ENCODE measurements at regions not wholly inside any gene's neighbourhood (a gene's known extent, or its start where the extent isn't known, plus 50 kb on each side); places are given as distances from the start of the nearest gene placed in this dataset.

DNA sequence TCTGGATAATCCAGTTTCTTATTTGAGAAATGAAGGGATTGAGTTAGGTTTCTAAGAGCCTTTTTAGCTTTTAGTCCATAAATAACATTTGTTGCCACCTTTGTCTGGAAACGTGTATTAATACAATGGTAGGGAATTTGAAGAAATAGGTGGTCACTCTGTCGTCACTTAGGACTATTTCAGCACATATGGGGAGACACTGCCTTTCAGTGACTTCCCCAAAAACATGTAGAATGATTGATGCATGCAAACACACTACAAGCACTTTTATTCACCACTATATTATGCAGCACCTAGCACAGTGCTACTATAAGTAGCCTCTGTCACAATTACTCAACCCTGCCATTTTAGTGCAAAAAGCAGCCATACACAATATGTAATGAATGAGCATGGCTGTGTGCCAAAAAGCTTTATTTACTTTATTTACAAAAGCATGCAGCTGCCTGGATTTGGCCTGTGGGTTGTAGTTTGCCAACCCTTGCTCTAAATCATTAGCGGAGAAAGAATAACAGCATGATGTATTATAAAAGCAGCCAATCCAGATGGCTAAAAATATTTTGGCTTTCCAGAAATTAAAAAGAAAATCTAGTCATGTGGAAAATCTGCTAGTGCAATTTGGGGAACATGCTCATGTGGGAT is 154.2 kb upstream of the HMHB1 start:
- Mint-ChIP-seq H3K9me3 (no peaks in the 10 kb centered on the region), H3K4me3 (no peak overlapping the region), H3K27ac (no peak overlapping the region), H3K27me3 (ENCODE audit: low read depth) (no peaks in the 10 kb centered on the region), H3K4me1 (no peaks in the 10 kb centered on the region), H3K36me3 (no peaks in the 10 kb centered on the region)
- ATAC-seq (no peak), DNase-seq (ENCODE audit: low spot score) (no peak)
- no peak for TF ChIP-seq NFYB (CRISPR knock-in tag; conservative IDR thresholded peaks at IDR 0.05; ENCODE audit: low read depth)
- TF ChIP-seq, protein P1, sequence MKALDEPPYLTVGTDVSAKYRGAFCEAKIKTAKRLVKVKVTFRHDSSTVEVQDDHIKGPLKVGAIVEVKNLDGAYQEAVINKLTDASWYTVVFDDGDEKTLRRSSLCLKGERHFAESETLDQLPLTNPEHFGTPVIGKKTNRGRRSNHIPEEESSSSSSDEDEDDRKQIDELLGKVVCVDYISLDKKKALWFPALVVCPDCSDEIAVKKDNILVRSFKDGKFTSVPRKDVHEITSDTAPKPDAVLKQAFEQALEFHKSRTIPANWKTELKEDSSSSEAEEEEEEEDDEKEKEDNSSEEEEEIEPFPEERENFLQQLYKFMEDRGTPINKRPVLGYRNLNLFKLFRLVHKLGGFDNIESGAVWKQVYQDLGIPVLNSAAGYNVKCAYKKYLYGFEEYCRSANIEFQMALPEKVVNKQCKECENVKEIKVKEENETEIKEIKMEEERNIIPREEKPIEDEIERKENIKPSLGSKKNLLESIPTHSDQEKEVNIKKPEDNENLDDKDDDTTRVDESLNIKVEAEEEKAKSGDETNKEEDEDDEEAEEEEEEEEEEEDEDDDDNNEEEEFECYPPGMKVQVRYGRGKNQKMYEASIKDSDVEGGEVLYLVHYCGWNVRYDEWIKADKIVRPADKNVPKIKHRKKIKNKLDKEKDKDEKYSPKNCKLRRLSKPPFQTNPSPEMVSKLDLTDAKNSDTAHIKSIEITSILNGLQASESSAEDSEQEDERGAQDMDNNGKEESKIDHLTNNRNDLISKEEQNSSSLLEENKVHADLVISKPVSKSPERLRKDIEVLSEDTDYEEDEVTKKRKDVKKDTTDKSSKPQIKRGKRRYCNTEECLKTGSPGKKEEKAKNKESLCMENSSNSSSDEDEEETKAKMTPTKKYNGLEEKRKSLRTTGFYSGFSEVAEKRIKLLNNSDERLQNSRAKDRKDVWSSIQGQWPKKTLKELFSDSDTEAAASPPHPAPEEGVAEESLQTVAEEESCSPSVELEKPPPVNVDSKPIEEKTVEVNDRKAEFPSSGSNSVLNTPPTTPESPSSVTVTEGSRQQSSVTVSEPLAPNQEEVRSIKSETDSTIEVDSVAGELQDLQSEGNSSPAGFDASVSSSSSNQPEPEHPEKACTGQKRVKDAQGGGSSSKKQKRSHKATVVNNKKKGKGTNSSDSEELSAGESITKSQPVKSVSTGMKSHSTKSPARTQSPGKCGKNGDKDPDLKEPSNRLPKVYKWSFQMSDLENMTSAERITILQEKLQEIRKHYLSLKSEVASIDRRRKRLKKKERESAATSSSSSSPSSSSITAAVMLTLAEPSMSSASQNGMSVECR (CRISPR knock-in tag; IDR thresholded peaks at IDR 0.05; ENCODE audit: borderline replicate concordance), result no peak
- no peak for TF ChIP-seq NR2C2 (CRISPR knock-in tag; IDR thresholded peaks at IDR 0.05)
- TF ChIP-seq, protein P2, sequence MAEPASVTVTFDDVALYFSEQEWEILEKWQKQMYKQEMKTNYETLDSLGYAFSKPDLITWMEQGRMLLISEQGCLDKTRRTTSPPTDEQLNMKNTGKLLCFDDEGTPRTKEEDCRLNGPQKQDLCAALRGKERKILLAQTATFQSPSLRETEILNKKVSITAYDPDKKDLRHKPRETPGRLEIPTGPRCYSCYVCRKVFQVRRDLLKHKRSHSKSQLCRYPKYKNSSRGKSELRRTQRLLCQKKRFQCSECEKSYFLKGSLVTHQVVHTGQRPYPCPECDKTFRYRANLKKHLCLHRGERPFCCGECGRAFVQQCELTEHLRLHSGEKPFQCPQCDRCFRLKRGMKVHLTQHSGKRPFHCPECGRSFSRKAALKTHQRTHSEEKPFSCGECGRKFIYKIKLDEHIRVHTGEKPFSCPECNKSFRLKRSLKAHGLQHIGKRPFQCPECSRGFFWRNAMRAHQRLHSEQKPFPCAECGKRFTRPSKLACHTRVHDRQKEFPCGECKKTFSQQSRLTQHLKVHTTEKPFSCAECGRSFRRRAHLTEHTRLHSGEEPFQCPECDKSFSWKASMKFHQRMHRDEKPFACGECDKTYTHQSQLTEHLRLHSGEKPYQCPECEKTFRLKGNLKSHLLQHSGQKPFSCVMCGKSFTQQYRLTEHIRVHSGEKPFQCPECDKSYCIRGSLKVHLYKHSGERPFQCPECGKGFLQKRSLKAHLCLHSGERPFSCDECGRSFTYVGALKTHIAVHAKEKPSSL (CRISPR knock-in tag; conservative IDR thresholded peaks at IDR 0.05), result no peak
- no peak for TF ChIP-seq IRF2 (CRISPR knock-in tag; IDR thresholded peaks at IDR 0.05; ENCODE audit: borderline replicate concordance, low read depth)
- no peak for TF ChIP-seq CBFB (CRISPR knock-in tag; IDR thresholded peaks at IDR 0.05; ENCODE audit: low read depth)
- no peak for TF ChIP-seq FOXK1 (CRISPR knock-in tag; IDR thresholded peaks at IDR 0.05)
- TF ChIP-seq SOX15 (CRISPR knock-in tag; IDR thresholded peaks at IDR 0.05), result no peak
- TF ChIP-seq ZBTB21 (CRISPR knock-in tag; IDR thresholded peaks at IDR 0.05; ENCODE audit: borderline replicate concordance), result no peak
- TF ChIP-seq, protein P3, sequence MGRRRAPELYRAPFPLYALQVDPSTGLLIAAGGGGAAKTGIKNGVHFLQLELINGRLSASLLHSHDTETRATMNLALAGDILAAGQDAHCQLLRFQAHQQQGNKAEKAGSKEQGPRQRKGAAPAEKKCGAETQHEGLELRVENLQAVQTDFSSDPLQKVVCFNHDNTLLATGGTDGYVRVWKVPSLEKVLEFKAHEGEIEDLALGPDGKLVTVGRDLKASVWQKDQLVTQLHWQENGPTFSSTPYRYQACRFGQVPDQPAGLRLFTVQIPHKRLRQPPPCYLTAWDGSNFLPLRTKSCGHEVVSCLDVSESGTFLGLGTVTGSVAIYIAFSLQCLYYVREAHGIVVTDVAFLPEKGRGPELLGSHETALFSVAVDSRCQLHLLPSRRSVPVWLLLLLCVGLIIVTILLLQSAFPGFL (CRISPR knock-in tag; IDR thresholded peaks at IDR 0.05; ENCODE audit: borderline replicate concordance), result no peak
- TF ChIP-seq, protein P4, sequence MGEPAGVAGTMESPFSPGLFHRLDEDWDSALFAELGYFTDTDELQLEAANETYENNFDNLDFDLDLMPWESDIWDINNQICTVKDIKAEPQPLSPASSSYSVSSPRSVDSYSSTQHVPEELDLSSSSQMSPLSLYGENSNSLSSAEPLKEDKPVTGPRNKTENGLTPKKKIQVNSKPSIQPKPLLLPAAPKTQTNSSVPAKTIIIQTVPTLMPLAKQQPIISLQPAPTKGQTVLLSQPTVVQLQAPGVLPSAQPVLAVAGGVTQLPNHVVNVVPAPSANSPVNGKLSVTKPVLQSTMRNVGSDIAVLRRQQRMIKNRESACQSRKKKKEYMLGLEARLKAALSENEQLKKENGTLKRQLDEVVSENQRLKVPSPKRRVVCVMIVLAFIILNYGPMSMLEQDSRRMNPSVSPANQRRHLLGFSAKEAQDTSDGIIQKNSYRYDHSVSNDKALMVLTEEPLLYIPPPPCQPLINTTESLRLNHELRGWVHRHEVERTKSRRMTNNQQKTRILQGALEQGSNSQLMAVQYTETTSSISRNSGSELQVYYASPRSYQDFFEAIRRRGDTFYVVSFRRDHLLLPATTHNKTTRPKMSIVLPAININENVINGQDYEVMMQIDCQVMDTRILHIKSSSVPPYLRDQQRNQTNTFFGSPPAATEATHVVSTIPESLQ (CRISPR knock-in tag; IDR thresholded peaks at IDR 0.05), result no peak
- no peak for TF ChIP-seq SMAD4 (CRISPR knock-in tag; IDR thresholded peaks at IDR 0.05)
- TF ChIP-seq, protein P5, sequence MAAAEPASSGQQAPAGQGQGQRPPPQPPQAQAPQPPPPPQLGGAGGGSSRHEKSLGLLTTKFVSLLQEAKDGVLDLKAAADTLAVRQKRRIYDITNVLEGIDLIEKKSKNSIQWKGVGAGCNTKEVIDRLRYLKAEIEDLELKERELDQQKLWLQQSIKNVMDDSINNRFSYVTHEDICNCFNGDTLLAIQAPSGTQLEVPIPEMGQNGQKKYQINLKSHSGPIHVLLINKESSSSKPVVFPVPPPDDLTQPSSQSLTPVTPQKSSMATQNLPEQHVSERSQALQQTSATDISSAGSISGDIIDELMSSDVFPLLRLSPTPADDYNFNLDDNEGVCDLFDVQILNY (CRISPR knock-in tag; IDR thresholded peaks at IDR 0.05), result no peak
- TF ChIP-seq, protein P6, sequence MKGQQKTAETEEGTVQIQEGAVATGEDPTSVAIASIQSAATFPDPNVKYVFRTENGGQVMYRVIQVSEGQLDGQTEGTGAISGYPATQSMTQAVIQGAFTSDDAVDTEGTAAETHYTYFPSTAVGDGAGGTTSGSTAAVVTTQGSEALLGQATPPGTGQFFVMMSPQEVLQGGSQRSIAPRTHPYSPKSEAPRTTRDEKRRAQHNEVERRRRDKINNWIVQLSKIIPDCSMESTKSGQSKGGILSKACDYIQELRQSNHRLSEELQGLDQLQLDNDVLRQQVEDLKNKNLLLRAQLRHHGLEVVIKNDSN (CRISPR knock-in tag; IDR thresholded peaks at IDR 0.05), result no peak
- TF ChIP-seq TP53 (CRISPR knock-in tag; IDR thresholded peaks at IDR 0.05), result no peak
- no peak for TF ChIP-seq RORB (CRISPR knock-in tag; IDR thresholded peaks at IDR 0.05)
- TF ChIP-seq, protein P7, sequence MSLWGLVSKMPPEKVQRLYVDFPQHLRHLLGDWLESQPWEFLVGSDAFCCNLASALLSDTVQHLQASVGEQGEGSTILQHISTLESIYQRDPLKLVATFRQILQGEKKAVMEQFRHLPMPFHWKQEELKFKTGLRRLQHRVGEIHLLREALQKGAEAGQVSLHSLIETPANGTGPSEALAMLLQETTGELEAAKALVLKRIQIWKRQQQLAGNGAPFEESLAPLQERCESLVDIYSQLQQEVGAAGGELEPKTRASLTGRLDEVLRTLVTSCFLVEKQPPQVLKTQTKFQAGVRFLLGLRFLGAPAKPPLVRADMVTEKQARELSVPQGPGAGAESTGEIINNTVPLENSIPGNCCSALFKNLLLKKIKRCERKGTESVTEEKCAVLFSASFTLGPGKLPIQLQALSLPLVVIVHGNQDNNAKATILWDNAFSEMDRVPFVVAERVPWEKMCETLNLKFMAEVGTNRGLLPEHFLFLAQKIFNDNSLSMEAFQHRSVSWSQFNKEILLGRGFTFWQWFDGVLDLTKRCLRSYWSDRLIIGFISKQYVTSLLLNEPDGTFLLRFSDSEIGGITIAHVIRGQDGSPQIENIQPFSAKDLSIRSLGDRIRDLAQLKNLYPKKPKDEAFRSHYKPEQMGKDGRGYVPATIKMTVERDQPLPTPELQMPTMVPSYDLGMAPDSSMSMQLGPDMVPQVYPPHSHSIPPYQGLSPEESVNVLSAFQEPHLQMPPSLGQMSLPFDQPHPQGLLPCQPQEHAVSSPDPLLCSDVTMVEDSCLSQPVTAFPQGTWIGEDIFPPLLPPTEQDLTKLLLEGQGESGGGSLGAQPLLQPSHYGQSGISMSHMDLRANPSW (CRISPR knock-in tag; conservative IDR thresholded peaks at IDR 0.05; ENCODE audit: low read depth), result no peak
- no peak for TF ChIP-seq MYBL2 (CRISPR knock-in tag; IDR thresholded peaks at IDR 0.05)
- POLR2A ChIA-PET, result no interaction called here
- CTCF ChIA-PET, result no interaction called here
